HFF-Myc (cell line): ENCODE measurements at regions not wholly inside any gene's neighbourhood (a gene's known extent, or its start where the extent isn't known, plus 50 kb on each side); places are given as distances from the start of the nearest gene placed in this dataset.

Source experiments
- DNase-seq: peaks from one replicate; pipeline ENCODE4 v3.0.0-alpha.2; 2011; ENCODE audit warnings: low read depth; ENCODE audit errors: extremely low read depth
- H3K4me3 ChIP-seq: replicated peaks from 2 replicates; pipeline ENCODE4 v1.5.1; 2011; ENCODE audit warnings: low read depth, mild to moderate bottlenecking, control low read depth, low read length
- CTCF ChIP-seq: IDR thresholded peaks from 2 replicates; pipeline ENCODE4 v1.5.1; 2012; ENCODE audit warnings: mild to moderate bottlenecking, low read depth, low read length, control low read depth; ENCODE audit errors: missing control alignments

GRCh38 chr5:4158750-4159447 is 563.3 kb downstream of the IRX1 start:
- no peak for DNase-seq
- H3K4me3 ChIP-seq = no peak overlapping the region
- TF ChIP-seq CTCF = no peak

GRCh38 chr5:4159681-4160080 is 564.0 kb downstream of the IRX1 start:
- no peak for TF ChIP-seq CTCF
- no peak overlapping the region for H3K4me3 ChIP-seq
- DNase-seq = no peak

- no peak for TF ChIP-seq CTCF
- DNase-seq = no peak
- H3K4me3 ChIP-seq = no peak overlapping the region
Measured at GRCh38 chr5:4164167-4164566, 568.5 kb downstream of the IRX1 start.

- TF ChIP-seq CTCF = no peak
- no peak overlapping the region for H3K4me3 ChIP-seq
- no peak for DNase-seq
Measured at GRCh38 chr5:4180703-4181102, 585.1 kb downstream of the IRX1 start.

GRCh38 chr5:4182144-4182543 is 586.5 kb downstream of the IRX1 start:
- DNase-seq = no peak
- H3K4me3 ChIP-seq = no peak overlapping the region
- no peak for TF ChIP-seq CTCF

GRCh38 chr5:4185127-4185526 is 589.5 kb downstream of the IRX1 start:
- no peak for DNase-seq
- no peak overlapping the region for H3K4me3 ChIP-seq
- no peak for TF ChIP-seq CTCF

GRCh38 chr5:4188704-4189103 is 593.1 kb downstream of the IRX1 start:
- no peak for DNase-seq
- TF ChIP-seq CTCF = no peak
- no peak overlapping the region for H3K4me3 ChIP-seq
